GM20000 (cell line): ENCODE measurements at regions not wholly inside any gene's neighbourhood (a gene's known extent, or its start where the extent isn't known, plus 50 kb on each side); places are given as distances from the start of the nearest gene placed in this dataset.
"Not testable (repeated sequence)": the region's sequence is repeated elsewhere in the genome, so short reads cannot be mapped to it uniquely, and the experiment has no call there.

Experiments used
- DNase-seq: peaks from one replicate; pipeline ENCODE4 v3.0.0; 2012; ENCODE audit warnings: low spot score
- CTCF ChIP-seq: IDR thresholded peaks from 2 replicates; pipeline ENCODE4 v1.5.1; 2012; ENCODE audit warnings: mild to moderate bottlenecking, control low read depth; ENCODE audit errors: extremely low read depth, missing control alignments

DNA sequence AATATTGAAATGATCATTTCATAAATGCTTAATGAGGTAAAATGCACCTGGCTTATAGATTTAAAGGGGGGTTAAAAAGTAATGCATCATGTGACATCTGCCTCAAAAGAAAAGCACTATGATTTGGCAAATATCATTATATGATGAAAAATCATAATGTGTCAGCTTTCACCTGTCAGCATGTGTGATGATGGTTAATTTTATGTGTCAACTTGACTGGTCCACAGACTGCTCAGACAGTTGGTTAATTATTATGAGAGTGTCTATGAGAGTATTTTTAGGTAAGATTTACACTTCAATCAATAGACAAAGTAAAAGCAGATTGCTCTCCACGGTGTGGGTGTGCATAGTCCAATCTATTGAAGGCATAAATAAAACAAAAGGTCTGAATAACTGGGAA lies 1986.7 kb downstream of the PCDH7 start:
- DNase-seq, result no peak
- no peak for TF ChIP-seq CTCF

- DNase-seq, result not testable (repeated sequence)
Measured at GRCh38 chr4:32716090-32716620, 1996.0 kb downstream of the PCDH7 start.

DNA sequence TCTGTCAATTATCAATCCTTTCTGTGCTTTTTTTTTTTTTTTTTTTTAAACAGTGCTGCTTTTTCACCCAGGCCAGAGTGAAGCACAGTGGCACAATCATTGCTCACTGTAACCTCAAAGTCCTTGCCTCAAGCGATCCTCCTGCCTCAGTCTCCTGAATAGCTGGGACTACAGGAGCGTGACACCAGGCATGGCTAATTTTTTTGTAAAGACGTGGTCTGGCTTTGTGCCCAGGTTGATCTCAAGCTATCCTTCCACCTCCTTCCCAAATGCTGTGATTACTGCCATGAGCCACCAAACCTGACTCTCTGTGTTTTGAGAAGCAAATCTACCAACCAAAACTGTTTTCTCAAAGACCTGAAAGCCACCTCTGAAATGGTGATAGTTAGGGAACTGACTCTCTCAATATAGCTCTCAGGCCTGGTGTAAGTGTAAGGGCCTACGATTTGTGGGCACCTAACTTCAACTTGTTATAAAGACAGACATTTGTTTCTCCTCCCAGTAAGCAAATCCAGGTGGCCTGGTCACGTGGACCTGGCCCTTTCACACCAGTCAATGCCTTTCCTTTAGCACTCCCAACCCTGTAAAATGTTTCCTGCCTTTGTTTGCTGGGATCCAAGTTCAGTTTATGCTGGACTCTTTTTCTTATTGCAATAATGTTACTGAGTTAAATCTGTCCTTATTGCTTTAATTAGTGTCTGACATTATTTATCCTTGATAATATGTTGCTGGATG lies 2015.9 kb downstream of the PCDH7 start:
- TF ChIP-seq CTCF, result no peak
- no peak for DNase-seq

DNA sequence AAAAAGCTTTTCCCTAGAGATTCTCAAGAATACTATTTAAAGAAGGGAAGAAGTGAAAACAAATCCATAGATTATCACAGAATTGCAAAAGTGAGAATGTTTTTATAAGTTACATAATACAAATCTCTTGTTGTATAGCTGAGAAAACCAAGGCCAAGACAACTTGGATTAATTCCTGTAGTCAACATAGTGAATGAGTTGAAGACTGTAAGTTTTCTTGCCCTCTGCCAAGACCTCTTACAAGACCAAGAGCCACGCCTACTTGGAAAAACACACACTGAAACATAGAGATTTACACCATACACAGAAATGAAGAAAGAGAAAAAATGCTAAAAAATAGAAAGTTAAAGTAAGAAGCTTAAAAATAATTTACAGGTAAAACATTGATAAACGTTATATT lies 2024.0 kb downstream of the PCDH7 start:
- TF ChIP-seq CTCF, result no peak

DNA sequence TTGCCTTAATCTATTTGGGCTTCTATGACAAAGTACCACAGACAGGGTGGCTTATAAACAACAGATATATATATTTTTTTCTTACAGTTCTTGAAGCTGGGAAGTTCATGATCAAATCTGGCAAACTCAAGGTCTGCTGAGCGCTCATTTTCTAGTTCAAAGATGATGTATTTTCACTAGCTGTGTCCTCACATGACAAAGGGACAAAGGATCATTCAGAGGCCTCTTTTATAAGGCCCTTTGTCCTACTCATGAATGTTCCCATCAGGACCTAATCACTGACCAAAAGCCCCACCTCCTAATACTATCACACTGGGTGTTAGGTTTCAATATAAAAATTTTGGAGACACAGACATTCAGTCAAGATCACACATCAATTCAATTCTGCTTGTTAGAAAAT lies 2025.2 kb downstream of the PCDH7 start:
- DNase-seq, result no peak
- TF ChIP-seq CTCF, result no peak

More for the DNA sequence above, 2024.0 kb downstream of the PCDH7 start:
- no peak for DNase-seq

DNA sequence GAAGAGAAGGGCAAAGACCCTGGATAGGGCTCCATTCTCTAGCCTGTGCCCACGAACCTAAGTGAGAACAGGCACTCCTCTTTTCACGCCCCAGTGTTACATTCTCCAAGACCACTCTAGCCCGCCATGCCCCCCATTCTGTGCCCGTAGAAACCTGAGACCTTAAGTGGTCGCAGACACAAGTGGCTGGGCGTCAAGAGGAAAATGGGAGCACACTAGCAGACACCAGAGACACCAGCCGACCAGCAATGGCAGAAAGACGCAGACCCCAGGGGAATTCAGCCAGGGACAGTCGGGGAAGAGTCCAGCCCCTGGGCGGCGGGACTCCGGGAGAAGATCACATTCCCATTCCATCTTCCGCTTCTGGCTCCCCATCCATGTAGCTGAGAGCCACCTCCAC lies 2027.9 kb downstream of the PCDH7 start:
- no peak for DNase-seq
- no peak for TF ChIP-seq CTCF

DNA sequence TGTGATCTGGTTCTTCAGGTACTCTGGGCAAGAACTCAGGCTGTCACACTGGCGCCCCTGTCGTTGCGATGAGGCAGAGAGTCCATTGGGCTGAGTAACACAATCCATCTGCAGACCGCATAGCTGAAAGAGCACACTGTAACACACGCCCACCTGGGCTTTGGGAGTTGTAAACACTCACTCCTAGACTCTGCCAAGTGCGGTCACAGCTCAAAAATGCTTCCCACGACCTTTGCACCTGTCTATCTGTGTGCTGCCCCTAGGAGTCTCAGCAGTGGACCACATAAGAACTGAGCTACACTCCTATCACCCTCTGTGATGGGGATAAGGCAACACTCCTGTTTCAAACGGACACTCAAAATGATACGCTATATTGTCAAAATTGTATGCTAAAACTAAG lies 2028.3 kb downstream of the PCDH7 start:
- no peak for TF ChIP-seq CTCF

DNA sequence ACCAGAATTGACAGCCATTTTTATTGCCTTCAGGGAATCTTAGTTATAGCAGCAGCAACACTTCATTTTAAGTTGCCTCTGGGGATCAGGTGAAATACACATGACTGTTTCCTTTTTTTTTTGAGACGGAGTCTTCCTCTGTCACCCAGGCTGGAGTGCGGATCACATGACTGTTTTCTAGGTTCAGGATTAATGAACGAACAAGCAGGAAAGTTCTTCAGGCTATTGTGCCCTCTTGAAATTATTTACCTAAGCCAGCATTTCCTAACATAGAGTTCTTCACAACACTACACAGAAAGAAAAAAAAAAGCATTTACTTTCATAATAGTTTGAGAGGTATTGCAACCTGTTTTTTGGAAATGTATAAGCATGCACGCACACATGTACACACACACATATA lies 2032.8 kb downstream of the PCDH7 start:
- TF ChIP-seq CTCF, result no peak
- no peak for DNase-seq

More for the DNA sequence above, 2028.3 kb downstream of the PCDH7 start:
- no peak for DNase-seq
